ENCODE measurements at regions not wholly inside any gene's neighbourhood (a gene's known extent, or its start where the extent isn't known, plus 50 kb on each side); places are given as distances from the start of the nearest gene placed in this dataset.

- no peak overlapping the region for H3K27ac ChIP-seq
- H3K27me3 ChIP-seq: no peaks in the 10 kb centered on the region
- H3K4me3 ChIP-seq: no peak overlapping the region
- TF ChIP-seq POLR2AphosphoS5 (IDR thresholded peaks at IDR 0.05) (no peak), CTCF (IDR thresholded peaks at IDR 0.05) (no peak), POLR2A (IDR thresholded peaks at IDR 0.05) (no peak), EP300 (IDR thresholded peaks at IDR 0.05; ENCODE audit: low read depth) (no peak)
- in situ Hi-C loops (cut with MboI; ENCODE audit: low pct_ligation_motif_present in 1 of 4, low pct_unique_long_range_greater_than_20kb in 1 of 4, low sequenced_read_pairs in 3 of 4): no loop called here
- no peaks in the 10 kb centered on the region for H3K36me3 ChIP-seq
- no peak for DNase-seq
- peaks cover 0 to under 1% (median 0%) of the 10 kb centered on the region in 4 donors for H3K4me1 ChIP-seq
- WGBS, 2 donors (ENCODE audit: low coverage in 1 of 2): 82 to 88% methylated on average over 2 of the region's 2 CpGs
- H3K9me3 ChIP-seq: no peaks in the 10 kb centered on the region
- intact Hi-C loops (cut with DNase I; ENCODE audit: low total_unique reads): no loop called here
Observed at GRCh38 chr21:27756191-27756590, 789.3 kb upstream of the ADAMTS5 start.

- no peaks in the 10 kb centered on the region for H3K4me1 ChIP-seq
- intact Hi-C loops (cut with DNase I; ENCODE audit: low total_unique reads): no loop called here
- DNase-seq: no peak
- TF ChIP-seq POLR2AphosphoS5 (IDR thresholded peaks at IDR 0.05) (no peak), CTCF (IDR thresholded peaks at IDR 0.05) (no peak), EP300 (IDR thresholded peaks at IDR 0.05; ENCODE audit: low read depth) (no peak), POLR2A (IDR thresholded peaks at IDR 0.05) (no peak)
- in situ Hi-C loops (cut with MboI; ENCODE audit: low pct_ligation_motif_present in 1 of 4, low pct_unique_long_range_greater_than_20kb in 1 of 4, low sequenced_read_pairs in 3 of 4): no loop called here
- no peaks in the 10 kb centered on the region for H3K36me3 ChIP-seq
- no peak overlapping the region for H3K4me3 ChIP-seq
- no peaks in the 10 kb centered on the region for H3K27me3 ChIP-seq
- no peak overlapping the region for H3K27ac ChIP-seq
- WGBS, 2 donors (ENCODE audit: low coverage in 1 of 2): 83 to 89% methylated on average over 2 to 7 of the region's 7 CpGs
- no peaks in the 10 kb centered on the region for H3K9me3 ChIP-seq
Observed at GRCh38 chr21:27743971-27744564, 777.2 kb upstream of the ADAMTS5 start.

- Histone ChIP-seq H3K36me3 (no peaks in the 10 kb centered on the region), H3K4me3 (no peak overlapping the region), H3K9me3 (no peaks in the 10 kb centered on the region), H3K27me3 (no peaks in the 10 kb centered on the region), H3K27ac (no peak overlapping the region), H3K4me1 (no peaks in the 10 kb centered on the region)
- 80 to 81% methylated on average over 2 of the region's 2 CpGs for WGBS, 2 donors (ENCODE audit: low coverage in 1 of 2)
- intact Hi-C loops (cut with DNase I; ENCODE audit: low total_unique reads) (no loop called here), in situ Hi-C loops (cut with MboI; ENCODE audit: low pct_ligation_motif_present in 1 of 4, low pct_unique_long_range_greater_than_20kb in 1 of 4, low sequenced_read_pairs in 3 of 4) (no loop called here)
- TF ChIP-seq POLR2A (IDR thresholded peaks at IDR 0.05) (no peak), EP300 (IDR thresholded peaks at IDR 0.05; ENCODE audit: low read depth) (no peak), POLR2AphosphoS5 (IDR thresholded peaks at IDR 0.05) (no peak), CTCF (IDR thresholded peaks at IDR 0.05) (no peak)
- no peak for DNase-seq
Observed at GRCh38 chr21:27741736-27742135, 774.8 kb upstream of the ADAMTS5 start.

GRCh38 chr21:27740084-27740483 lies 773.2 kb upstream of the ADAMTS5 start:
- H3K27ac ChIP-seq: no peak overlapping the region
- no peaks in the 10 kb centered on the region for H3K9me3 ChIP-seq
- in situ Hi-C loops (cut with MboI; ENCODE audit: low pct_ligation_motif_present in 1 of 4, low pct_unique_long_range_greater_than_20kb in 1 of 4, low sequenced_read_pairs in 3 of 4) (no loop called here), intact Hi-C loops (cut with DNase I; ENCODE audit: low total_unique reads) (no loop called here)
- no peak for TF ChIP-seq POLR2AphosphoS5 (IDR thresholded peaks at IDR 0.05)
- 62 to 88% methylated on average over 5 of the region's 5 CpGs for WGBS, 2 donors (ENCODE audit: low coverage in 1 of 2)
- H3K27me3 ChIP-seq: no peaks in the 10 kb centered on the region
- H3K4me1 ChIP-seq: no peaks in the 10 kb centered on the region
- no peaks in the 10 kb centered on the region for H3K36me3 ChIP-seq
- no peak overlapping the region for H3K4me3 ChIP-seq
- DNase-seq: no peak

- no peaks in the 10 kb centered on the region for H3K27me3 ChIP-seq
- H3K9me3 ChIP-seq: no peaks in the 10 kb centered on the region
- H3K27ac ChIP-seq: no peak overlapping the region
- WGBS, 2 donors (ENCODE audit: low coverage in 1 of 2): 38 to 50% methylated on average over 1 of the region's 1 CpG
- TF ChIP-seq POLR2A (IDR thresholded peaks at IDR 0.05) (no peak), CTCF (IDR thresholded peaks at IDR 0.05) (no peak), POLR2AphosphoS5 (IDR thresholded peaks at IDR 0.05) (no peak), EP300 (IDR thresholded peaks at IDR 0.05; ENCODE audit: low read depth) (no peak)
- no peaks in the 10 kb centered on the region for H3K36me3 ChIP-seq
- intact Hi-C loops (cut with DNase I; ENCODE audit: low total_unique reads): no loop called here
- in situ Hi-C loops (cut with MboI; ENCODE audit: low pct_ligation_motif_present in 1 of 4, low pct_unique_long_range_greater_than_20kb in 1 of 4, low sequenced_read_pairs in 3 of 4): no loop called here
- no peak for DNase-seq
- no peaks in the 10 kb centered on the region for H3K4me1 ChIP-seq
- no peak overlapping the region for H3K4me3 ChIP-seq
Observed at GRCh38 chr21:27739187-27739586, 772.3 kb upstream of the ADAMTS5 start.

All from transverse colon (tissue), 4 donors.